GM18870 (cell line): ENCODE measurements at regions not wholly inside any gene's neighbourhood (a gene's known extent, or its start where the extent isn't known, plus 50 kb on each side); places are given as distances from the start of the nearest gene placed in this dataset.

Experiments used
- ATAC-seq: cut with Tn5 transposase; IDR thresholded peaks from one replicate; pipeline ENCODE4 v1.9.1; 2021; ENCODE audit warnings: moderate library complexity; ENCODE audit not compliant: unreplicated experiment

- no peak for ATAC-seq
Observed at GRCh38 chr2:18639756-18640453, 50.5 kb upstream of the NT5C1B start.
